Keratinocyte (primary cell): ENCODE measurements at regions not wholly inside any gene's neighbourhood (a gene's known extent, or its start where the extent isn't known, plus 50 kb on each side); places are given as distances from the start of the nearest gene placed in this dataset.

Source experiments
- DNase-seq: peaks from one replicate; pipeline ENCODE4 v3.0.0-alpha.2; 2011; ENCODE audit warnings: low read depth, missing footprints, low spot score
- FAIRE-seq: peaks from 2 replicates; lab custom pipeline; 2011; peaks lifted over from hg19 to GRCh38; lab: Jason Lieb, UNC
- H2AFZ ChIP-seq: 2 replicates; pipeline ENCODE4 v1.6.0; 2012; ENCODE audit warnings: low read length, control low read depth, inconsistent platforms; ENCODE audit not compliant: control insufficient read depth
- H3K27ac ChIP-seq: 2 replicates; pipeline ENCODE4 v1.5.1; 2011; ENCODE audit warnings: low read length; ENCODE audit not compliant: control insufficient read depth, insufficient read depth
- H3K27me3 ChIP-seq: 3 replicates; pipeline ENCODE4 v1.6.0; 2011; ENCODE audit warnings: low read length; ENCODE audit not compliant: control insufficient read depth, insufficient read depth; ENCODE audit errors: extremely low read depth
- H3K36me3 ChIP-seq, 2 experiments: 2 replicates in 1 of 2; 3 replicates in 1 of 2; pipeline ENCODE4 v1.5.1; 2011; ENCODE audit warnings: low read length in 2 of 2, mild to moderate bottlenecking in 1 of 2; ENCODE audit not compliant: control insufficient read depth in 2 of 2, insufficient read depth in 2 of 2; ENCODE audit errors: extremely low read depth in 1 of 2
- H3K4me1 ChIP-seq: 3 replicates; pipeline ENCODE4 v1.5.1; 2011; ENCODE audit warnings: low read length; ENCODE audit not compliant: control insufficient read depth, insufficient read depth; ENCODE audit errors: extremely low read depth
- H3K4me2 ChIP-seq: 3 replicates; pipeline ENCODE4 v1.6.0; 2011; ENCODE audit warnings: low read depth, low read length; ENCODE audit not compliant: control insufficient read depth, insufficient read depth; ENCODE audit errors: extremely low read depth
- H3K4me3 ChIP-seq, 3 experiments: fragments of 200-600 bp in 1 of 3; sonication (generic) in 1 of 3; 2 replicates in 2 of 3; 3 replicates in 1 of 3; pipeline ENCODE4 v1.5.1; 2011 to 2016; ENCODE audit warnings: low read length in 3 of 3, mild to moderate bottlenecking in 3 of 3, control low read depth in 2 of 3, inconsistent platforms in 1 of 3, low read depth in 1 of 3, mixed read lengths in 1 of 3, mixed run types in 1 of 3, moderate library complexity in 1 of 3; ENCODE audit not compliant: control insufficient read depth in 2 of 3, insufficient read depth in 2 of 3; ENCODE audit errors: extremely low read depth in 1 of 3
- H3K79me2 ChIP-seq: 2 replicates; pipeline ENCODE4 v1.6.0; 2012; ENCODE audit warnings: low read length; ENCODE audit not compliant: control insufficient read depth, insufficient read depth
- H3K9ac ChIP-seq: 3 replicates; pipeline ENCODE4 v1.6.0; 2011; ENCODE audit warnings: low read length; ENCODE audit not compliant: control insufficient read depth, insufficient read depth; ENCODE audit errors: extremely low read depth
- H3K9me1 ChIP-seq: 3 replicates; pipeline ENCODE4 v1.6.0; 2011; ENCODE audit warnings: low read length; ENCODE audit not compliant: control insufficient read depth, insufficient read depth; ENCODE audit errors: extremely low read depth
- H3K9me3 ChIP-seq: 2 replicates; pipeline ENCODE4 v1.5.1; 2012; ENCODE audit warnings: low read depth, low read length; ENCODE audit not compliant: control insufficient read depth
- H4K20me1 ChIP-seq: 3 replicates; pipeline ENCODE4 v1.6.0; 2011; ENCODE audit warnings: low read length; ENCODE audit not compliant: control insufficient read depth, insufficient read depth; ENCODE audit errors: extremely low read depth
- CTCF ChIP-seq, 3 experiments: IDR thresholded peaks in 1 of 3; conservative IDR thresholded peaks in 1 of 3; optimal IDR thresholded peaks in 1 of 3; 2 replicates in 2 of 3; 3 replicates in 1 of 3; pipeline versions ENCODE3 to v1.5.1; 2011; ENCODE audit warnings: low read length in 3 of 3, mild to moderate bottlenecking in 3 of 3, moderate library complexity in 2 of 3, control low read depth in 1 of 3, inconsistent platforms in 1 of 3; ENCODE audit not compliant: insufficient read depth in 2 of 3; ENCODE audit errors: extremely low read depth in 1 of 3
- EZH2 ChIP-seq: IDR thresholded peaks from one replicate; pipeline ENCODE4 v1.6.1; 2012; ENCODE audit warnings: inconsistent platforms, mild to moderate bottlenecking, low read length, moderate library complexity
- dilution Hi-C: fragments of 300-500 bp; cut with MboI; formaldehyde crosslinking; loops from one replicate; pipeline ENCODE4 v1.7.0; 2020; ENCODE audit warnings: low sequenced_read_pairs; ENCODE audit not compliant: extremely low pct_ligation_motif_present

GRCh38 chr9:86676396-86676795 is 270.9 kb downstream of the GAS1 start:
- Histone ChIP-seq H3K4me2 (no peak overlapping the region), H3K4me1 (no peaks in the 10 kb centered on the region), H3K9me3 (no peaks in the 10 kb centered on the region), H3K9me1 (no peaks in the 10 kb centered on the region), H2AFZ (no peak overlapping the region), H3K79me2 (no peaks in the 10 kb centered on the region), H3K27me3 (no peaks in the 10 kb centered on the region), H3K36me3 (no peaks in the 10 kb centered on the region), H4K20me1 (no peaks in the 10 kb centered on the region), H3K4me3 (no peak overlapping the region), H3K9ac (no peak overlapping the region), H3K27ac (no peak overlapping the region)
- DNase-seq (no peak), FAIRE-seq (no peak)
- dilution Hi-C loops: no loop called here
- no peak for TF ChIP-seq EZH2

- H3K27ac ChIP-seq: no peak overlapping the region
- H3K9ac ChIP-seq: no peak overlapping the region
- H3K79me2 ChIP-seq: no peaks in the 10 kb centered on the region
- no peak overlapping the region for H2AFZ ChIP-seq
- DNase-seq: no peak
- no peaks in the 10 kb centered on the region for H3K9me3 ChIP-seq
- no peak for FAIRE-seq
- no peaks in the 10 kb centered on the region for H3K4me1 ChIP-seq
- no peak overlapping the region for H3K4me2 ChIP-seq
- H3K4me3 ChIP-seq: no peak overlapping the region
- no peaks in the 10 kb centered on the region for H3K9me1 ChIP-seq
- dilution Hi-C loops: no loop called here
- no peaks in the 10 kb centered on the region for H4K20me1 ChIP-seq
- H3K36me3 ChIP-seq: no peaks in the 10 kb centered on the region
- no peaks in the 10 kb centered on the region for H3K27me3 ChIP-seq
- TF ChIP-seq CTCF (optimal IDR thresholded peaks at IDR 0.05 in 1 of 3, IDR thresholded peaks at IDR 0.05 in 1 of 3, conservative IDR thresholded peaks at IDR 0.05 in 1 of 3; ENCODE audit: extremely low read depth in 1 of 3, insufficient read depth in 2 of 3, low read length in 3 of 3): no peak
- no peak for TF ChIP-seq EZH2
Measured at GRCh38 chr9:86675805-86676204, 271.5 kb downstream of the GAS1 start.

- Histone ChIP-seq H3K4me1 (peaks cover 7% of the 10 kb centered on the region), H3K4me3 (no peak overlapping the region), H2AFZ (no peak overlapping the region), H3K27ac (no peak overlapping the region), H3K36me3 (no peaks in the 10 kb centered on the region), H3K79me2 (no peaks in the 10 kb centered on the region), H4K20me1 (no peaks in the 10 kb centered on the region), H3K9me3 (no peaks in the 10 kb centered on the region), H3K9me1 (no peaks in the 10 kb centered on the region), H3K4me2 (no peak overlapping the region), H3K9ac (no peak overlapping the region), H3K27me3 (no peaks in the 10 kb centered on the region)
- FAIRE-seq: no peak
- DNase-seq: no peak
- no peak for TF ChIP-seq CTCF (optimal IDR thresholded peaks at IDR 0.05 in 1 of 3, IDR thresholded peaks at IDR 0.05 in 1 of 3, conservative IDR thresholded peaks at IDR 0.05 in 1 of 3; ENCODE audit: extremely low read depth in 1 of 3, insufficient read depth in 2 of 3, low read length in 3 of 3)
- TF ChIP-seq EZH2: no peak
- dilution Hi-C loops: no loop called here
Measured at GRCh38 chr9:86674487-86674886, 272.8 kb downstream of the GAS1 start.
